Esophagus mucosa (tissue), 1 donor: ENCODE measurements at regions not wholly inside any gene's neighbourhood (a gene's known extent, or its start where the extent isn't known, plus 50 kb on each side); places are given as distances from the start of the nearest gene placed in this dataset.

Source experiments
- ATAC-seq: fragments of 200-7000 bp; cut with Tn5 transposase; one replicate; pipeline ENCODE4 v1.9.1; 2020
- donor health status: DM: yes; HTN: yes; CAD: no.

GRCh38 chr3:18772699-18773305 lies 347.7 kb upstream of the SATB1 start:
- no peak for ATAC-seq

- no peak for ATAC-seq
These were observed 346.8 kb upstream of the SATB1 start for GRCh38 chr3:18771931-18772330.

- ATAC-seq, result no peak
These were observed 345.7 kb upstream of the SATB1 start for GRCh38 chr3:18770800-18771199.

- no peak for ATAC-seq
These were observed 342.7 kb upstream of the SATB1 start for GRCh38 chr3:18767756-18768303.

GRCh38 chr3:18766974-18767373 lies 341.8 kb upstream of the SATB1 start:
- no peak for ATAC-seq

GRCh38 chr3:18765662-18766061 lies 340.5 kb upstream of the SATB1 start:
- ATAC-seq, result no peak

- ATAC-seq, result no peak
These were observed 340.0 kb upstream of the SATB1 start for GRCh38 chr3:18765161-18765560.

- no peak for ATAC-seq
These were observed 336.4 kb upstream of the SATB1 start for GRCh38 chr3:18761530-18761929.

GRCh38 chr3:18758047-18758704 lies 333.0 kb upstream of the SATB1 start:
- peak; percentile 100 for ATAC-seq

- ATAC-seq, result no peak
These were observed 332.3 kb upstream of the SATB1 start for GRCh38 chr3:18757476-18757875.

GRCh38 chr3:18752273-18752934 lies 327.3 kb upstream of the SATB1 start:
- ATAC-seq, result no peak

GRCh38 chr3:18751514-18751913 lies 326.4 kb upstream of the SATB1 start:
- ATAC-seq, result no peak

GRCh38 chr3:18747383-18747782 lies 322.2 kb upstream of the SATB1 start:
- ATAC-seq, result no peak

GRCh38 chr3:18745472-18745871 lies 320.3 kb upstream of the SATB1 start:
- no peak for ATAC-seq

GRCh38 chr3:18744472-18744871 lies 319.3 kb upstream of the SATB1 start:
- ATAC-seq, result no peak

GRCh38 chr3:18743761-18744160 lies 318.6 kb upstream of the SATB1 start:
- no peak for ATAC-seq

- ATAC-seq, result no peak
These were observed 315.8 kb upstream of the SATB1 start for GRCh38 chr3:18740631-18741583.

GRCh38 chr3:18739099-18739433 lies 313.9 kb upstream of the SATB1 start:
- ATAC-seq, result no peak

- no peak for ATAC-seq
These were observed 313.4 kb upstream of the SATB1 start for GRCh38 chr3:18738393-18739098.

- no peak for ATAC-seq
These were observed 309.9 kb upstream of the SATB1 start for GRCh38 chr3:18735005-18735404.

GRCh38 chr3:18734309-18734708 lies 309.2 kb upstream of the SATB1 start:
- no peak for ATAC-seq

- no peak for ATAC-seq
These were observed 307.3 kb upstream of the SATB1 start for GRCh38 chr3:18732474-18732873.
